ENCODE measurements at regions not wholly inside any gene's neighbourhood (a gene's known extent, or its start where the extent isn't known, plus 50 kb on each side); places are given as distances from the start of the nearest gene placed in this dataset.

DNA sequence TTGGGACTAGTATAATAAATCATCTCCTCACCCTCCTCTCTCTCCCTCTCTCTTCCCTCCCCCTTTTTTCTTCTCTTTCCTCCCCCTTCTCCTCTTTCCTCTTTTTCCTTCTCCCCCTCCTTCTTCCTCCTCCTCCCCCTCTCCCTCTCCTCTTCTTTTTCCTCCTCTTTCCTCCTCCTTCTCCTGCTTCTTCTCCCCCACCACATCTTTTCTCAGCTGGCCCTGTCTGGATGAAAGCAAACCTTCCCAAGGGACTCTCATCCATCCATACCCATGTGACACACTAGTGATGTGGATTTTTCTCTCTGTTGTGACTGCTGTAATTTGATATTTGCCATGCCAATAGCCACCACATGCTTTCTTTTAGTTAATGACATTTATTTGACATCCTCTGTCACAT is 127.2 kb downstream of the EBLN2 start:
- Mint-ChIP-seq H3K9me3 (peaks cover 2 to 6% of the 10 kb centered on the region in 2 experiments; a peak in 3 of 5 replicates), H3K4me1 (peaks cover 5 to 8% of the 10 kb centered on the region in 2 experiments; a peak in 3 of 4 replicates), H3K27me3 (ENCODE audit: low read depth) (no peaks in the 10 kb centered on the region; the same call in 1 of the 2 replicates), H3K27ac (peak overlapping the region in 1 of 3 experiments; percentile 79; a peak in 1 of 7 replicates), H3K36me3 (ENCODE audit: insufficient read depth in 1 of 3, low read depth in 3 of 3) (peaks cover 0 to 5% (median 0%) of the 10 kb centered on the region in 3 experiments; a peak in 2 of 7 replicates), H3K4me3 (no peak overlapping the region)
- Histone ChIP-seq H2BK12ac (ENCODE audit: insufficient read length, low read depth, low read length) (no peak overlapping the region), H4K8ac (replicated peaks; ENCODE audit: insufficient read length, low read depth, low read length) (no peak overlapping the region), H4K91ac (ENCODE audit: insufficient read length, low read depth, low read length) (no peak overlapping the region), H2AFZ (ENCODE audit: low read length) (no peak overlapping the region), H3K4me2 (ENCODE audit: insufficient read depth, insufficient read length, low read length) (no peak overlapping the region), H3K4me1 (ENCODE audit: insufficient read depth, low read length) (no peaks in the 10 kb centered on the region), H3K79me1 (ENCODE audit: insufficient read depth, low read depth, low read length, poor library complexity, severe bottlenecking) (no peaks in the 10 kb centered on the region), H2BK15ac (ENCODE audit: low read depth, low read length) (no peak overlapping the region), H3K4ac (ENCODE audit: low read depth, low read length) (no peak overlapping the region), H2AK5ac (ENCODE audit: insufficient read length, low read length) (no peak overlapping the region), H3K56ac (ENCODE audit: insufficient read length, low read depth, low read length) (no peak overlapping the region), H4K20me1 (ENCODE audit: control insufficient read depth, insufficient read depth, insufficient read length) (no peaks in the 10 kb centered on the region), H2BK5ac (ENCODE audit: insufficient read length, low read length) (no peak overlapping the region), H3K9ac (ENCODE audit: extremely low read depth, insufficient read length, low read length) (no peak overlapping the region), H2BK120ac (ENCODE audit: low read depth, low read length, poor library complexity, severe bottlenecking) (no peak overlapping the region), H4K5ac (ENCODE audit: insufficient read length, low read depth, low read length) (no peak overlapping the region), H3K79me2 (ENCODE audit: insufficient read depth, low read length) (no peaks in the 10 kb centered on the region), H3T11ph (ENCODE audit: low read length) (no peak overlapping the region), H3K14ac (ENCODE audit: insufficient read depth, low read length) (no peak overlapping the region), H3K27ac (ENCODE audit: insufficient read length, low read depth, low read length) (no peak overlapping the region), H2BK20ac (ENCODE audit: low read depth, low read length, poor library complexity, severe bottlenecking) (no peak overlapping the region), H3K23me2 (ENCODE audit: insufficient read length, low read depth, low read length, poor library complexity, severe bottlenecking) (no peaks in the 10 kb centered on the region), H3K23ac (ENCODE audit: insufficient read length, low read depth, low read length) (no peak overlapping the region), H3K9me3 (ENCODE audit: control insufficient read depth, low read depth, low read length) (no peaks in the 10 kb centered on the region), H3K18ac (ENCODE audit: insufficient read length, low read depth, low read length) (no peak overlapping the region), H3K27me3 (ENCODE audit: insufficient read depth, low read length) (no peaks in the 10 kb centered on the region)
- no peak for DNase-seq
- TF ChIP-seq, protein P1, sequence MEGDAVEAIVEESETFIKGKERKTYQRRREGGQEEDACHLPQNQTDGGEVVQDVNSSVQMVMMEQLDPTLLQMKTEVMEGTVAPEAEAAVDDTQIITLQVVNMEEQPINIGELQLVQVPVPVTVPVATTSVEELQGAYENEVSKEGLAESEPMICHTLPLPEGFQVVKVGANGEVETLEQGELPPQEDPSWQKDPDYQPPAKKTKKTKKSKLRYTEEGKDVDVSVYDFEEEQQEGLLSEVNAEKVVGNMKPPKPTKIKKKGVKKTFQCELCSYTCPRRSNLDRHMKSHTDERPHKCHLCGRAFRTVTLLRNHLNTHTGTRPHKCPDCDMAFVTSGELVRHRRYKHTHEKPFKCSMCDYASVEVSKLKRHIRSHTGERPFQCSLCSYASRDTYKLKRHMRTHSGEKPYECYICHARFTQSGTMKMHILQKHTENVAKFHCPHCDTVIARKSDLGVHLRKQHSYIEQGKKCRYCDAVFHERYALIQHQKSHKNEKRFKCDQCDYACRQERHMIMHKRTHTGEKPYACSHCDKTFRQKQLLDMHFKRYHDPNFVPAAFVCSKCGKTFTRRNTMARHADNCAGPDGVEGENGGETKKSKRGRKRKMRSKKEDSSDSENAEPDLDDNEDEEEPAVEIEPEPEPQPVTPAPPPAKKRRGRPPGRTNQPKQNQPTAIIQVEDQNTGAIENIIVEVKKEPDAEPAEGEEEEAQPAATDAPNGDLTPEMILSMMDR (conservative IDR thresholded peaks at IDR 0.05): no peak
